SKM-1 treated with dmso at 0.1 percent for 144 hours (cell line): ENCODE measurements at regions not wholly inside any gene's neighbourhood (a gene's known extent, or its start where the extent isn't known, plus 50 kb on each side); places are given as distances from the start of the nearest gene placed in this dataset.

Experiments
- DNase-seq: peaks from one replicate; lab custom pipeline; 2025; ENCODE audit not compliant: unreplicated experiment; lab: John Stamatoyannopoulos, UW

- no peak for DNase-seq
Observed at GRCh38 chr6:56378507-56378906, 131.1 kb upstream of the COL21A1 start.

GRCh38 chr6:56377295-56377694 lies 129.9 kb upstream of the COL21A1 start:
- DNase-seq, result no peak

GRCh38 chr6:56375806-56376205 lies 128.4 kb upstream of the COL21A1 start:
- no peak for DNase-seq

- DNase-seq, result no peak
Observed at GRCh38 chr6:56374841-56375369, 127.5 kb upstream of the COL21A1 start.

GRCh38 chr6:56372406-56372995 lies 125.1 kb upstream of the COL21A1 start:
- DNase-seq, result no peak

- DNase-seq, result peak; percentile 65
Observed at GRCh38 chr6:56370561-56371211, 123.3 kb upstream of the COL21A1 start.

GRCh38 chr6:56370127-56370540 lies 122.8 kb upstream of the COL21A1 start:
- DNase-seq, result no peak

- DNase-seq, result no peak
Observed at GRCh38 chr6:56368491-56368890, 121.1 kb upstream of the COL21A1 start.

GRCh38 chr6:56366141-56366852 lies 118.9 kb upstream of the COL21A1 start:
- no peak for DNase-seq

GRCh38 chr6:56364827-56365339 lies 117.5 kb upstream of the COL21A1 start:
- no peak for DNase-seq

- no peak for DNase-seq
Observed at GRCh38 chr6:56364431-56364826, 117.0 kb upstream of the COL21A1 start.

GRCh38 chr6:56363796-56364430 lies 116.5 kb upstream of the COL21A1 start:
- DNase-seq, result no peak

GRCh38 chr6:56361812-56362211 lies 114.4 kb upstream of the COL21A1 start:
- no peak for DNase-seq

- DNase-seq, result peak; percentile 67
Observed at GRCh38 chr6:56359201-56359899, 112.0 kb upstream of the COL21A1 start.

- DNase-seq, result no peak
Observed at GRCh38 chr6:56357616-56358373, 110.4 kb upstream of the COL21A1 start.

GRCh38 chr6:56356426-56356825 lies 109.0 kb upstream of the COL21A1 start:
- no peak for DNase-seq

GRCh38 chr6:56353860-56354259 lies 106.5 kb upstream of the COL21A1 start:
- DNase-seq, result no peak

GRCh38 chr6:56350628-56351260 lies 103.4 kb upstream of the COL21A1 start:
- no peak for DNase-seq

- no peak for DNase-seq
Observed at GRCh38 chr6:56349194-56349593, 101.8 kb upstream of the COL21A1 start.

- no peak for DNase-seq
Observed at GRCh38 chr6:56348578-56348977, 101.2 kb upstream of the COL21A1 start.
